ENCODE measurements at regions not wholly inside any gene's neighbourhood (a gene's known extent, or its start where the extent isn't known, plus 50 kb on each side); places are given as distances from the start of the nearest gene placed in this dataset.

DNA sequence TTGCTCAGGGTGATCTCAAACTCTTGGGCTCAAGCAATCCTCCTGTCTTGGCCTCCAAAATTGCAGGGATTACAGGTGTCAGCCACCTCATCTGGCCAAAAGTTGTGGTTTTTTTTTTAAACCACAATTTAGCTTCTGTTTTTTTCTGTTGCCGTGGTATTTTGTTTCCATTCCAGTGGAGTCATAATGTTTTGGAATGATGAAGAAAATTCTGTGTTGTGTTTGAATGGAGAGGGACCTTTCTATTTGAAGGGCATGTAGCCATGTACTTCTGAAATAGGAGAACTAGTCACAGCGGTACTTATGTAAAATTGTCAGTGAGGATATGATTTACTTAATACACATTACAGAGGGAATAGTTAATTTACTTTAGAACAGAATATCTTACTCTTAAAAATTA lies 201.3 kb downstream of the ARL4A start:
- H3K4me3 ChIP-seq (ENCODE audit: low read depth, low read length) = no peak overlapping the region
- H3K36me3 ChIP-seq (ENCODE audit: control insufficient read depth, insufficient read depth, low read length) = no peaks in the 10 kb centered on the region
- TF ChIP-seq, protein P1, sequence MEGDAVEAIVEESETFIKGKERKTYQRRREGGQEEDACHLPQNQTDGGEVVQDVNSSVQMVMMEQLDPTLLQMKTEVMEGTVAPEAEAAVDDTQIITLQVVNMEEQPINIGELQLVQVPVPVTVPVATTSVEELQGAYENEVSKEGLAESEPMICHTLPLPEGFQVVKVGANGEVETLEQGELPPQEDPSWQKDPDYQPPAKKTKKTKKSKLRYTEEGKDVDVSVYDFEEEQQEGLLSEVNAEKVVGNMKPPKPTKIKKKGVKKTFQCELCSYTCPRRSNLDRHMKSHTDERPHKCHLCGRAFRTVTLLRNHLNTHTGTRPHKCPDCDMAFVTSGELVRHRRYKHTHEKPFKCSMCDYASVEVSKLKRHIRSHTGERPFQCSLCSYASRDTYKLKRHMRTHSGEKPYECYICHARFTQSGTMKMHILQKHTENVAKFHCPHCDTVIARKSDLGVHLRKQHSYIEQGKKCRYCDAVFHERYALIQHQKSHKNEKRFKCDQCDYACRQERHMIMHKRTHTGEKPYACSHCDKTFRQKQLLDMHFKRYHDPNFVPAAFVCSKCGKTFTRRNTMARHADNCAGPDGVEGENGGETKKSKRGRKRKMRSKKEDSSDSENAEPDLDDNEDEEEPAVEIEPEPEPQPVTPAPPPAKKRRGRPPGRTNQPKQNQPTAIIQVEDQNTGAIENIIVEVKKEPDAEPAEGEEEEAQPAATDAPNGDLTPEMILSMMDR (IDR thresholded peaks at IDR 0.05; ENCODE audit: insufficient read depth, low read length, poor library complexity, severe bottlenecking) = no peak
- no peak for DNase-seq (ENCODE audit: low read depth)
- H3K27me3 ChIP-seq (ENCODE audit: control insufficient read depth, insufficient read depth, low read length) = no peaks in the 10 kb centered on the region

- no peak overlapping the region for H3K4me3 ChIP-seq (ENCODE audit: low read depth, low read length)
- no peak for DNase-seq (ENCODE audit: low read depth)
- H3K27me3 ChIP-seq (ENCODE audit: control insufficient read depth, insufficient read depth, low read length) = no peaks in the 10 kb centered on the region
- no peaks in the 10 kb centered on the region for H3K36me3 ChIP-seq (ENCODE audit: control insufficient read depth, insufficient read depth, low read length)
- TF ChIP-seq, protein P1 (IDR thresholded peaks at IDR 0.05; ENCODE audit: insufficient read depth, low read length, poor library complexity, severe bottlenecking) = no peak
Measured at GRCh38 chr7:12889391-12889790, 202.0 kb downstream of the ARL4A start.

GRCh38 chr7:12890586-12890985 lies 203.2 kb downstream of the ARL4A start:
- no peak overlapping the region for H3K4me3 ChIP-seq (ENCODE audit: low read depth, low read length)
- H3K36me3 ChIP-seq (ENCODE audit: control insufficient read depth, insufficient read depth, low read length) = no peaks in the 10 kb centered on the region
- TF ChIP-seq, protein P1 (IDR thresholded peaks at IDR 0.05; ENCODE audit: insufficient read depth, low read length, poor library complexity, severe bottlenecking) = no peak
- no peak for DNase-seq (ENCODE audit: low read depth)
- H3K27me3 ChIP-seq (ENCODE audit: control insufficient read depth, insufficient read depth, low read length) = no peaks in the 10 kb centered on the region

DNA sequence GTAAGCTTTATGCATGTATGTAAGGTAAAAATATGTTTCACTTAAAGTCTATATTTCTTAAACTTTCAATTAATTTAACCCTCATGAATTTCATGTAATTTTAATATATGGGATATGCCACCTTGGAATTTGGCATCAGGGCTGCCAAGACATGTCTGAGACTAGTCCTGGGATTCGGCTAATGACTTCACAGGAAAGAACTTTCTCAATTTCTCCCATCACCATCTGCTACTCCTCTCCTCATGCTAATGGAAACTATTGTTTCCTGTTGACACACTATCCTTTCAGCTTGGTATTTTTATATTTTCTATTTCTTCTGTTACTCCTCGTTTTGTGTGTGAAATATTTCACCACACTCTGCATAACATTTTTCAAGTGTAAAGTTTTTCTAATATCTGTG lies 205.9 kb downstream of the ARL4A start:
- H3K36me3 ChIP-seq (ENCODE audit: control insufficient read depth, insufficient read depth, low read length) = no peaks in the 10 kb centered on the region
- DNase-seq (ENCODE audit: low read depth) = no peak

GRCh38 chr7:12895296-12895695 lies 207.9 kb downstream of the ARL4A start:
- TF ChIP-seq, protein P1 (IDR thresholded peaks at IDR 0.05; ENCODE audit: insufficient read depth, low read length, poor library complexity, severe bottlenecking) = no peak
- Histone ChIP-seq H3K36me3 (ENCODE audit: control insufficient read depth, insufficient read depth, low read length) (no peaks in the 10 kb centered on the region), H3K4me3 (ENCODE audit: low read depth, low read length) (no peak overlapping the region), H3K27me3 (ENCODE audit: control insufficient read depth, insufficient read depth, low read length) (no peaks in the 10 kb centered on the region)
- no peak for DNase-seq (ENCODE audit: low read depth)

More for the DNA sequence above, 205.9 kb downstream of the ARL4A start:
- no peak overlapping the region for H3K4me3 ChIP-seq (ENCODE audit: low read depth, low read length)
- H3K27me3 ChIP-seq (ENCODE audit: control insufficient read depth, insufficient read depth, low read length) = no peaks in the 10 kb centered on the region
- TF ChIP-seq, protein P1 (IDR thresholded peaks at IDR 0.05; ENCODE audit: insufficient read depth, low read length, poor library complexity, severe bottlenecking) = no peak

DNA sequence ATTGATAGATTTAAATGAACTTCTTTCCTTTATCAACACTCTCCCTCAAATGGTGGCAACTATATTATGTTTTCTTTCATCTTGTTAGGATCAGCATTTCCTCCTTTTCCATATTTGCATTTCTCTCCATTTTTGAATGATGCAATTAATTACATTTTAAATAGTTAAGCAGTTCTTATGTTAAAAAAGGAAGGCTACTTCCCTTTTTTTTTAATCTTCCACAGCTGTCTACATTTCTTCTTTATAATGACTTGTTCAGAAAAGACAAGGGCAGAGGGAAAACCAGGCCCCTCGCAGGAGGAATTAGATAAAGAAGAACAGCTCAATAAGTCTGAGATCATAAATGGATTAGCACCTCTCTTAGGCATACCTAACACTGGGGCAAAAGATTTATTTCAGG lies 208.9 kb downstream of the ARL4A start:
- no peak for DNase-seq (ENCODE audit: low read depth)
- Histone ChIP-seq H3K27me3 (ENCODE audit: control insufficient read depth, insufficient read depth, low read length) (no peaks in the 10 kb centered on the region), H3K36me3 (ENCODE audit: control insufficient read depth, insufficient read depth, low read length) (no peaks in the 10 kb centered on the region), H3K4me3 (ENCODE audit: low read depth, low read length) (no peak overlapping the region)
- TF ChIP-seq, protein P1 (IDR thresholded peaks at IDR 0.05; ENCODE audit: insufficient read depth, low read length, poor library complexity, severe bottlenecking) = no peak
